Small intestine (tissue), 7 donors: ENCODE measurements at regions not wholly inside any gene's neighbourhood (a gene's known extent, or its start where the extent isn't known, plus 50 kb on each side); places are given as distances from the start of the nearest gene placed in this dataset.

Source experiments
- DNase-seq, 2 donors: peaks; one replicate each; pipeline versions ENCODE4 v3.0.0 to v3.0.0-alpha.2; 2013
- FAIRE-seq: peaks from 2 replicates; lab custom pipeline; 2012; peaks lifted over from hg19 to GRCh38; lab: Jason Lieb, UNC
- H3K27ac ChIP-seq, 3 donors: one replicate each; pipeline ENCODE4 v1.5.1; 2013; ENCODE audit warnings: low read length in 2 of 3, mild to moderate bottlenecking in 2 of 3, control low read depth in 1 of 3, inconsistent platforms in 1 of 3, low read depth in 1 of 3, moderate library complexity in 1 of 3
- H3K27me3 ChIP-seq, 3 donors: one replicate each; pipeline ENCODE4 v1.6.1; 2013; ENCODE audit warnings: low read length in 3 of 3, inconsistent platforms in 1 of 3; ENCODE audit not compliant: control insufficient read depth in 3 of 3, insufficient read depth in 3 of 3
- H3K36me3 ChIP-seq, 3 donors: one replicate each; pipeline ENCODE4 v1.6.1; 2013; ENCODE audit warnings: low read length in 3 of 3, inconsistent platforms in 1 of 3, low read depth in 1 of 3, mild to moderate bottlenecking in 1 of 3, moderate library complexity in 1 of 3; ENCODE audit not compliant: control insufficient read depth in 3 of 3, insufficient read depth in 2 of 3
- H3K4me1 ChIP-seq, 3 donors: one replicate each; pipeline ENCODE4 v1.6.1; 2013; ENCODE audit warnings: low read length in 2 of 3, inconsistent platforms in 1 of 3, low read depth in 1 of 3, mild to moderate bottlenecking in 1 of 3, moderate library complexity in 1 of 3; ENCODE audit not compliant: control insufficient read depth in 3 of 3, insufficient read depth in 2 of 3
- H3K4me3 ChIP-seq, 3 donors: one replicate each; pipeline ENCODE4 v1.5.1; 2013; ENCODE audit warnings: low read length in 3 of 3, control low read depth in 1 of 3, inconsistent platforms in 1 of 3, low read depth in 1 of 3, mild to moderate bottlenecking in 1 of 3, moderate library complexity in 1 of 3
- H3K9me3 ChIP-seq, 2 donors: one replicate each; pipeline ENCODE4 v1.6.1; 2013; ENCODE audit warnings: low read depth in 1 of 2, low read length in 1 of 2; ENCODE audit not compliant: control insufficient read depth in 2 of 2, insufficient read depth in 1 of 2
- WGBS, 3 donors: extraction: QIAGEN DNeasy Blood & Tissue Kit; methylation state at CpG; one replicate each; pipeline ENCODE4 v1.1.7; 2013; 5-methylcytosine and 5-hydroxymethylcytosine counted together
- donor health status: healthy with polysubstance abuse.
- donor health status: control.
- donor health status: control.
- donor health status: Bipolar disorder and iron deficiency.
- donor health status: healthy.

DNA sequence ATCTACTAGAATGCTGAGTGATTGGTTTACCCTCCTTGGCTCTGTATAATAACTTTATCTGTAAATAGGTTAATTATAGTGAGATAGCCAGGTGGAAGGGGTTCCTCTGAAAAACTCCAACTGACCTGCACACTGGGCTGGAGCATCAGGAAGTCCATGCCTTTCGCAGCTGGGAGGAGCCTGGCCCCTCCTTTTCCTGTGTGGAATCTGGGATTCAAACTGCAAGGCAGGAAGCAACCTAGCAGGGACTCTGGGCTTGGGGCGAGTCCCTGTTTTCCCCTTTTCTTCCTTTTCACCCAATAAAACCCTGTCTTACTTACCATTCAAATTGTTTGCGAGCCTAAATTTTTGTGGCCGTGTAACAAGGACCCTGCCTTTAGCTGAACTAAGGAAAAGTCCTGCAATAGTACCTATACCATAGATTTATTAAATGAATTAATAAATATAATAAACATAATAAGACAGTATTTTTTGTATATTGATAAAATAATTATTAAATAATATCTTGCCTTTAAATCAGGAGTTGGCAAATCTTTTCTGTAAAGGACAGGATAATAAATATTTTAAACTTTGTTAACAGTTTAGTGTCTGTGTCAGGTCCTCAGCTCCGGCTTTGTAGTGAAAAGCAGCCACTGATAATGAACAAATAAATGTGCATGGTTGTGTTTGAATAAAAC is 406.2 kb upstream of the MMS22L start:
- Histone ChIP-seq H3K36me3 (no peaks in the 10 kb centered on the region), H3K27ac (no peak overlapping the region), H3K9me3 (no peaks in the 10 kb centered on the region), H3K4me3 (no peak overlapping the region), H3K27me3 (no peaks in the 10 kb centered on the region), H3K4me1 (no peaks in the 10 kb centered on the region)
- DNase-seq (no peak), FAIRE-seq (no peak)
- 67 to 81% (median 80%) methylated on average over 5 of the region's 5 CpGs for WGBS, 3 donors

DNA sequence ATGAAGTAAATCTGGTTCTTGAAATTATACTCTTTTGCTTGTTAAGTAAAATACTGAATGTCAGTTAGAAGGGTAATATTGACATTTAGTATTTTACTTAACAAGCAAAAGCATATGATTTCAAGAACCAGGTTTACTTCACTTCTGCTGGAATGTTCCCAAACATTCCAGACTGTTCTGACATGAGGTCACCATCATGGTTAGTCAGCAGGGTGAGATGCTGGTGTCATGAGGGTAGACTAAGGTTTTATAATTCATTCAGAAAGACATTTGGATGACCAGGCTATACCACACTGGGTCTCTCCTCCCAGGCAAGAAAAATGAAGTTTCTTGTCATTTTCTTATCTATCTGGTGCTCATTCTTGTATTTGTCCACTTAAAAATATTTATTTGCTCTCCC is 414.4 kb upstream of the MMS22L start:
- no peak overlapping the region for H3K4me3 ChIP-seq
- H3K27me3 ChIP-seq: no peaks in the 10 kb centered on the region
- no peaks in the 10 kb centered on the region for H3K36me3 ChIP-seq
- DNase-seq (no peak), FAIRE-seq (no peak)
- no peak overlapping the region for H3K27ac ChIP-seq
- H3K4me1 ChIP-seq: no peaks in the 10 kb centered on the region
- no peaks in the 10 kb centered on the region for H3K9me3 ChIP-seq

DNA sequence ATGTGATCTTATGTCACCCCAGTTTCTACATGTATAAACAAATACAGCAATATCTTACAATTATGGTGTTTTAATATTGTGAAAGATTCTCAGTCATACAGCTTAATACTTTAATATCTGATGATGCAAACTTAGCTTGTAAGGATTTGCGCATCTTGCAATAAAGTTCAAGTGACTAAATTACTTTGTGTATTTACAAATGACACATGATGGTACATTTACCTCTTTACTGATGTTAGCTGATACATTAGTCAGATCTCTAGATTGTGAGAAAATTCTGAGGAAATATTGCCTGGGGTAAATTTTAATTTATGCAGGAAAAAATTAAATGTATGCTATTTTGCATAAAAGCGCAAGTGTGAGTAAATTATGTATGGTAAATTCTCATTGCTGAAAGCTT is 418.8 kb upstream of the MMS22L start:
- FAIRE-seq: no peak
- DNase-seq: no peak
- Histone ChIP-seq H3K9me3 (no peaks in the 10 kb centered on the region), H3K4me3 (no peak overlapping the region), H3K27ac (no peak overlapping the region), H3K36me3 (no peaks in the 10 kb centered on the region), H3K27me3 (no peaks in the 10 kb centered on the region), H3K4me1 (no peaks in the 10 kb centered on the region)
- 87 to 96% (median 90%) methylated on average over 2 of the region's 2 CpGs for WGBS, 3 donors

- H3K36me3 ChIP-seq: no peaks in the 10 kb centered on the region
- no peak for FAIRE-seq
Observed at GRCh38 chr6:97702248-97702647, 419.2 kb upstream of the MMS22L start.

GRCh38 chr6:97703661-97704060 is 420.6 kb upstream of the MMS22L start:
- Histone ChIP-seq H3K9me3 (no peaks in the 10 kb centered on the region), H3K36me3 (no peaks in the 10 kb centered on the region), H3K4me1 (no peaks in the 10 kb centered on the region), H3K4me3 (no peak overlapping the region), H3K27me3 (no peaks in the 10 kb centered on the region), H3K27ac (no peak overlapping the region)
- DNase-seq: no peak
- WGBS, 3 donors: 33 to 55% (median 42%) methylated on average over 2 of the region's 2 CpGs
- no peak for FAIRE-seq

More at GRCh38 chr6:97702248-97702647, 419.2 kb upstream of the MMS22L start:
- Histone ChIP-seq H3K4me1 (no peaks in the 10 kb centered on the region), H3K9me3 (no peaks in the 10 kb centered on the region), H3K4me3 (no peak overlapping the region), H3K27me3 (no peaks in the 10 kb centered on the region), H3K27ac (no peak overlapping the region)
- no peak for DNase-seq

- 13 to 21% (median 17%) methylated on average over 2 of the region's 2 CpGs for WGBS, 3 donors
- Histone ChIP-seq H3K36me3 (no peaks in the 10 kb centered on the region), H3K4me1 (no peaks in the 10 kb centered on the region), H3K9me3 (no peaks in the 10 kb centered on the region), H3K27ac (no peak overlapping the region), H3K4me3 (no peak overlapping the region), H3K27me3 (no peaks in the 10 kb centered on the region)
- FAIRE-seq: no peak
- DNase-seq: no peak
Observed at GRCh38 chr6:97705568-97705967, 422.6 kb upstream of the MMS22L start.

- Histone ChIP-seq H3K9me3 (no peaks in the 10 kb centered on the region), H3K4me1 (no peaks in the 10 kb centered on the region), H3K4me3 (no peak overlapping the region), H3K27me3 (no peaks in the 10 kb centered on the region), H3K36me3 (no peaks in the 10 kb centered on the region), H3K27ac (no peak overlapping the region)
- DNase-seq (no peak), FAIRE-seq (no peak)
- WGBS, 3 donors: 81 to 90% (median 83%) methylated on average over 4 of the region's 4 CpGs
Observed at GRCh38 chr6:97712751-97713150, 429.7 kb upstream of the MMS22L start.

DNA sequence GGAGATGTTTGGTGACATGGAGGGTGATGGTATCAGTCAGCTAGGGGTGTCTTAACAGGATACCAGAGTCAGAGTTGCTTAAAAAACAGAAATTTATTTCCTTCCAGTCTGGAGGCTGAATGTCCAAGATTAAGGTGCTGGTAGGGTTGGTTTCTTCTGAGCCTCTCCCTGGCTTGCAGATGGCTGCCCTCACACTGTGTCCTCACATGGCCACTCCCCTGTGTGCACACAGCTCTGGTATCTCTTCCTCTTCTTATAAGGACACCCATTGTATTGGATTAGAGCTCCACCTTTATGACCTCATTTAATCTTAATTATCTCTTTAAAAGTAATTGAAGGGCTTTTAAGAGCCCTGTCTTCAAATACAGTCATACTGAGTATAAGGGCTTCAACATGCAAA is 431.8 kb upstream of the MMS22L start:
- no peak for DNase-seq
- Histone ChIP-seq H3K4me3 (no peak overlapping the region), H3K27me3 (no peaks in the 10 kb centered on the region), H3K4me1 (no peaks in the 10 kb centered on the region), H3K27ac (no peak overlapping the region), H3K36me3 (no peaks in the 10 kb centered on the region), H3K9me3 (no peaks in the 10 kb centered on the region)
- no peak for FAIRE-seq

GRCh38 chr6:97717086-97717485 is 434.1 kb upstream of the MMS22L start:
- Histone ChIP-seq H3K4me1 (no peaks in the 10 kb centered on the region), H3K9me3 (no peaks in the 10 kb centered on the region), H3K27ac (no peak overlapping the region), H3K36me3 (no peaks in the 10 kb centered on the region), H3K4me3 (no peak overlapping the region), H3K27me3 (no peaks in the 10 kb centered on the region)
- no peak for FAIRE-seq
- WGBS, 3 donors: 57 to 77% (median 76%) methylated on average over 3 of the region's 3 CpGs
- DNase-seq: no peak
